Mucosa of rectum (tissue), 2 donors: ENCODE measurements at regions not wholly inside any gene's neighbourhood (a gene's known extent, or its start where the extent isn't known, plus 50 kb on each side); places are given as distances from the start of the nearest gene placed in this dataset.

Experiments used
- H3K27ac ChIP-seq, 2 donors: one replicate each; pipeline ENCODE4 v1.7.0; 2013; ENCODE audit warnings: inconsistent platforms in 2 of 2, low read depth in 2 of 2, low read length in 2 of 2
- H3K27me3 ChIP-seq, 2 donors: one replicate each; pipeline ENCODE4 v1.7.0; 2013; ENCODE audit warnings: low read length in 2 of 2; ENCODE audit not compliant: control insufficient read depth in 2 of 2, insufficient read depth in 2 of 2
- H3K36me3 ChIP-seq, 2 donors: one replicate each; pipeline ENCODE4 v1.7.0; 2013; ENCODE audit warnings: low read length in 2 of 2; ENCODE audit not compliant: control insufficient read depth in 2 of 2, insufficient read depth in 2 of 2
- H3K4me1 ChIP-seq, 2 donors: one replicate each; pipeline ENCODE4 v1.7.0; 2013; ENCODE audit warnings: low read length in 2 of 2, mild to moderate bottlenecking in 1 of 2; ENCODE audit not compliant: control insufficient read depth in 2 of 2, insufficient read depth in 2 of 2
- H3K4me3 ChIP-seq, 2 donors: one replicate each; pipeline ENCODE4 v1.7.0; 2013; ENCODE audit warnings: low read length in 2 of 2
- H3K9ac ChIP-seq, 2 donors: one replicate each; pipeline ENCODE4 v1.7.0; 2013; ENCODE audit warnings: low read length in 2 of 2, low read depth in 1 of 2, mild to moderate bottlenecking in 1 of 2
- H3K9me3 ChIP-seq, 2 donors: one replicate each; pipeline ENCODE4 v1.7.0; 2013; ENCODE audit warnings: low read length in 2 of 2; ENCODE audit not compliant: control insufficient read depth in 2 of 2
- donor health status: healthy.
- donor health status: Normal muscosa, but diverticular disease.

DNA sequence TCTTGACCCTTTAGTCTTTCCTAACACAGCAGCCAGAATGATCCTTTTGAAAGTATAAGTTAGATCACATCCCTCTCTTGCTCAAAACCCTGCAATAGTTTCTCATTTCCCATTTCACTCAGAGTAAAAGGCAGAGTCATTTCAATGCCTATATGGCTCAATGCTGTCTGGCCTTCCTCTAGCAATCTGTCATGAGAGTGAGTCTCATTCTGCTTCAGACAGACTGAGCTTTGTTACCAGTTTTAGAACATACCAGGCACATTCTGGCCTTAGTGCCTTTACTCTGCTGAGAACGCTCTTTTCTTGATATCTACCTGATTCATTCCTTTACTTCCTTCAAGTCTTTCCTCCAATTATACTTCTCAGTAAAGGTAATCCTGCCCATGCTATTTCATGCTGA lies 372.8 kb upstream of the PKN2 start:
- Histone ChIP-seq H3K9ac (no peak overlapping the region), H3K9me3 (no peaks in the 10 kb centered on the region), H3K4me1 (peaks cover 2 to 3% of the 10 kb centered on the region in 2 donors), H3K4me3 (no peak overlapping the region), H3K27me3 (no peaks in the 10 kb centered on the region), H3K27ac (no peak overlapping the region), H3K36me3 (no peaks in the 10 kb centered on the region)

DNA sequence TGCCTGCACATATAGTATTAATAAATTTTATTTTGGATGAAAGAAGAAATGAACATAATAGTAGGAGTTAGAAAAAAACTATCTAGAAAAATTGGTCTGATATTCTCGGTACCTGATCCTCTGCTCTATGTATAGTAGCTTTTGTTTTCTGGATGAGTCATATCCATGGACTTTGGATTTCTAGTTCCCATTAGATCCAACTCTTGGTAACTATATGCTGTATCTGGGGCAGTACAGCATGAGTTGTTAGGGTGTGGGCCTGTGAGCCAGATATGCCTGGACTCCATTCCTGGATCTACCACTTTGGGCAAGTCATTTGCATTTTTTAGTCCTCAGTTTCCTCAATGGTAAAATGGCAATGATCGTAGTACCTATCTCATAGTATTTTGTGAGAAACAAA lies 372.2 kb upstream of the PKN2 start:
- H3K27ac ChIP-seq: peak overlapping the region in 1 of 2 donors; percentile 4
- H3K36me3 ChIP-seq: no peaks in the 10 kb centered on the region
- H3K4me3 ChIP-seq: no peak overlapping the region
- no peaks in the 10 kb centered on the region for H3K9me3 ChIP-seq
- H3K4me1 ChIP-seq: peaks cover 2 to 3% of the 10 kb centered on the region in 2 donors
- H3K9ac ChIP-seq: no peak overlapping the region
- no peaks in the 10 kb centered on the region for H3K27me3 ChIP-seq

DNA sequence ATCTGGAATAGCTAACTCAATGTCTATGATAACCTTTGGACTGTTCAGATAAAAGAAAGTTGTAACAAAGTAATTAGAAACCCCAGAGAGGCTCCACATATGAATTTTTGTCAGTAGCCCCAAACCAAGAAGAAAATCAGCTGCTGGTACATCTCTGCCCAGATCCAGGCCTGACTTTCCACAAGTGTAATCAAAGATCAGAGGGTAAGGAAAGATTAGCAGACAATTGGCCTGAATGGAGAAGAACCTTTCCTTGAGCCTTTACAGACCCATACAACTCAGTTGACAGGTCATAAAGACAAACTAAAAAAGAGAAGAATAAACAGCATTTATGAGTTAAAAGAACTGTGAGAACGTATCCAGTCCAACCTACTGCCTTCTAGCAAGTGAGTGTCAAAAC lies 366.7 kb upstream of the PKN2 start:
- no peak overlapping the region for H3K4me3 ChIP-seq
- H3K4me1 ChIP-seq: no peaks in the 10 kb centered on the region
- no peaks in the 10 kb centered on the region for H3K36me3 ChIP-seq
- no peak overlapping the region for H3K27ac ChIP-seq
- H3K9me3 ChIP-seq: no peaks in the 10 kb centered on the region
- no peaks in the 10 kb centered on the region for H3K27me3 ChIP-seq
- H3K9ac ChIP-seq: no peak overlapping the region

DNA sequence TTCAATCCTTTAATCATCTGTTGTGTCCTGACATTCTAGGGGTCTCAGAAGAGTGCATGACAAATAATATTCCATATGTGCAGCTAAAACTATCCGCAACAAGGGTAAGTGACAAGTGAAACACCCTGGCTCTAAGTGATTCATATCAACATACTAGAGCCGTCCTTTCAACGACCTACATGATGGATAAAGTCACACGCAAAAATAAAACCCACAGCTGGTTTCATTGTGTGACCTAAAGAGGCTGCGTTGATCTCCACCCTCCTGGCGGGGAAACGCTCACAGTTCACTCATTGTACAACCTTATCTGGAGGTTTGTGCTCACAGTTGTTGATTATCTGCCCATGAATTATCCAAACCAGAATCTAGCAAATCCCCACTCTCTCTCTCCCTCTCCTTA lies 365.3 kb upstream of the PKN2 start:
- no peak overlapping the region for H3K4me3 ChIP-seq
- no peak overlapping the region for H3K9ac ChIP-seq
- no peaks in the 10 kb centered on the region for H3K27me3 ChIP-seq
- H3K9me3 ChIP-seq: no peaks in the 10 kb centered on the region
- no peaks in the 10 kb centered on the region for H3K36me3 ChIP-seq
- H3K4me1 ChIP-seq: no peaks in the 10 kb centered on the region
- H3K27ac ChIP-seq: no peak overlapping the region

DNA sequence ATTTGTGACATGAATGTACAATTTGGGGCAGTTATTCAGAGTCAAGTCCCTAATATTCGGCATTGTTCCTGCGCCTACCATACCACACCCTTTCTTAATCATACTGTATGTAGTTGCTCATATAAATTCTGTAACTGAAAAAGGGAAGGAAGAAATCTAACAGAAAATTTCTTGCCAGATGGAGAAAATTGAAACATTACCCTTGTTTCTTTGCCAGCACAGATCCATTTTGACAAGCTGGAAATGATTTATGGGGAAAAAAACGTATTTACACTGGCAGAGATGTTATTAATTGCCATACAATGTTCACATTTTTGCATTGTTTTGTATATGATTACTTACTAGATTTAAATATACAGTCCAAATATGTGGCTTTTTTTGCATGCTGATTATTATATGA lies 363.8 kb upstream of the PKN2 start:
- Histone ChIP-seq H3K4me3 (no peak overlapping the region), H3K4me1 (no peaks in the 10 kb centered on the region), H3K9me3 (no peaks in the 10 kb centered on the region), H3K27ac (no peak overlapping the region), H3K27me3 (no peaks in the 10 kb centered on the region), H3K36me3 (no peaks in the 10 kb centered on the region), H3K9ac (no peak overlapping the region)

DNA sequence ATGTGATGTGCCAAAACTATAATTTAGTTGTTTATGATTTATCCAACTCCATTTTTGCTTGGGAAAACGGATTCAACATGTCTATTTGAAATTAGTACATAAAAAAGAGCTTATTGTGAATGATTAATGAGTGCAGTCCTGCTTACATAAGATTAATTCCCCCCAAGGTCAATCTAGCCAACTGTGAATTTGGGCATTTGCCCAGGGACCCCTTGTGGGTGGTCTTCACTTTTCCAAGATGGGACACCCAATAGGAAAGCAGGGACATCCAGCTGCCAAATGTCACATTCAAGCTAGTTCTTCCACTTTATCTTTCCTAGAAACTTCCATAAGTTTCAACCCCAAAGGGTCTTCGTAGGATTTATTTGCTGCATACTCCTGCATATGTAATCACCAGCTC lies 362.4 kb upstream of the PKN2 start:
- Histone ChIP-seq H3K4me1 (no peaks in the 10 kb centered on the region), H3K27ac (no peak overlapping the region), H3K9ac (no peak overlapping the region), H3K36me3 (no peaks in the 10 kb centered on the region), H3K4me3 (no peak overlapping the region), H3K27me3 (no peaks in the 10 kb centered on the region), H3K9me3 (no peaks in the 10 kb centered on the region)

DNA sequence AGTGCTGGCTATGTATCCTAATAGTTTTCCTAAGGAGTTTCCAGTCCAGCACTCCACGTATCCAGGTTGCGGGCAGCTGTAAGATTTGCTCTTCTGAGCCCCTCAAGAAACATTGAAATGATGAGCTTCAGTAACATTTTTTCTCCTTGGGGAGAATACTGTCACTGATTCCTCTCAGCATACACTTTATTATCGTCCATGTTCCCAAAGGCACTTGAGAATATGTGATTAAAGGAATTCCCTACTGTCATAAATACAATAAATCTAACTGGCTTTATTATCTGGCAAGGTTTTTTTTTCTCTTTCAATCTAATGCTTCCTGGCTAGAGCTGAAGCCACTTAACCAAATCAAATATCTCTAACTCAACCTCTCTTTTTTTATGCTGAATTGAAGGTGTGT lies 359.2 kb upstream of the PKN2 start:
- Histone ChIP-seq H3K4me1 (no peaks in the 10 kb centered on the region), H3K27me3 (no peaks in the 10 kb centered on the region), H3K4me3 (no peak overlapping the region), H3K9me3 (no peaks in the 10 kb centered on the region), H3K36me3 (no peaks in the 10 kb centered on the region), H3K9ac (no peak overlapping the region), H3K27ac (no peak overlapping the region)

DNA sequence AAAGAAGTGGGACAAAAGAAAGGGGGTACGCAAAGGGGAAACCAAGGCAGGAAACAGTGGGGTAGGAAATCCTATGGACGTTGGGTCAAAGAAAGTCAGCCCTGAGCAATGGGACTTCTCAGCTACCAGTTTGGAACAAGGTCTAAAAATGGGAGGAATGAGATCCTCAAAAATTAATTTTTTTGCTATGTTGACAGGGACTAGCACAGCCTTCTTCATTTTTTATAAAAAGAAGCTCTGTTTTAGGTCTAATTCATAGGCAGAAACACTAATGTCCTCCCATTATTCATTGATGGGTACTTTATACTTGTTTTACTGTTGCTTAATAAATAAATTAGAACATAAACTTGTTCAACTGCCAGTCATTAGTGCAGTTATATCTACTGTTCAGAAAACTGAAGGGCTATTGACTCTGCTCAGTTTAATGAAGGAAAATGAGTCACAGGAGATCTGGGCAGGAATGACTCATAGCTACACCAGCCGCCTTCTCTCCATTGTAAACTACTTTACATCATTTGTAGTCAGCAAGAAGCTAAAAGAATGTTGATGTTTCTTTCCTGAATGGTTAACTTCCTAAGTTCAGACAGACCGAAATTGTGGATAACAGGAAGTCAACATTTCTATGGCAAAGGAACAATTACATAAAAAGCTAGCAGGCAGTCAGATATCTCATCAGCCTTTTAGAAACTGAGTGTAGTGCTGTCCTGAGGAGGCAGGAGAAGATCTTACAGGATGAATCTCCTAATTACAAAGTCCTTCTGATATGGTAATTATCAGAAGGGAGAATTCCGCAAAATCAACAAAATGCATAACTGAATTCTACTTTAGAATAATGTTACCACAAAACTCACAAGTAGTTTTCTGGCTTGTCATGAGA lies 356.4 kb upstream of the PKN2 start:
- H3K36me3 ChIP-seq: no peaks in the 10 kb centered on the region
- H3K27ac ChIP-seq: peak overlapping the region in 1 of 2 donors; percentile 31
- H3K27me3 ChIP-seq: no peaks in the 10 kb centered on the region
- H3K9me3 ChIP-seq: no peaks in the 10 kb centered on the region
- H3K4me1 ChIP-seq: no peaks in the 10 kb centered on the region
- H3K4me3 ChIP-seq: no peak overlapping the region
- H3K9ac ChIP-seq: no peak overlapping the region

DNA sequence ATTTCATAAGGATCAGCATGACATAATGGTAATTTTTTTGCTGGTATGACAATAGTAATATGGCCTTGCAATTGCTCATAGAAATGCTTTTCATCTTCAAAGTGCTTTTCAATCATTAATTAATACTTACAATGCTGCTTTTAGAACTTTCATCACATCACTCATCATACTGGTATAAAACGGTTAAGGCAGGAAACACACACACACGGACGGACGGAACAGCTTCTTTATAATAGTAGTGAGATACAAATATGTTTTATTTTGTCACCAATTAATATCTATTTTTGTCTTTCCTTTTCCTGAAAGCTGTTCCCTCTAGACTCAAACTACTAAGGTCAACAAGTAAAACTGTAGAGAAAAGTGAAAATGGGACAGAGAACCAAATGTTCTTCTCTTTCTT lies 353.9 kb upstream of the PKN2 start:
- Histone ChIP-seq H3K9me3 (no peaks in the 10 kb centered on the region), H3K27me3 (no peaks in the 10 kb centered on the region), H3K4me3 (no peak overlapping the region), H3K27ac (no peak overlapping the region), H3K36me3 (no peaks in the 10 kb centered on the region), H3K4me1 (no peaks in the 10 kb centered on the region), H3K9ac (no peak overlapping the region)

DNA sequence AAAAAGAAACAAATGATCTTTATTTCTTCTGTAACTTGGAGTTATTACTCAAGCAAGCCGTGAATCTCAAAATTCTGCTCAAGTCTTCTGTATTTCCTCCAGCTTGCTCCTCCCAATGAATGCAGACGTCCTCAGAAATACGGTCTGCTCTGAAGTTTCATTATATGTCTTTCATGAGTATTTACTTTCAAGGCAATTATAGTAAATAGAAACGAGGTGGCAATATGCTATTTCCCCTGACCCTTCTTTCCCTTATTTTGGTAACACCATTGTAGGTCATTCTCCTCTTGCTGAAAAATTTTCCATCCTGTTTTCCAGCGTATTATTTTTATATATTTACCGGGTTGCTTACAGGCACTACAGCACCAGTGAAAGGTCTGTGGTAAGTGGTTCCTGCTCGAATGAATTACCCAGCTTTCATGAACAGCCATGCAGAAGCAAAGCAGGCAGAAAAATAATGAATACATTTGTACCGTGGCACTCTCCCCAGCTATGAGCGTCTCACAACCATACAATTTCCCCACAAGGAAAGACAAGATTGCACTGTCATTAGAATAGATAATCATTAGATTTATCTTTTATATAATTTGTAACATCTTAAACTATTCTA lies 350.9 kb upstream of the PKN2 start:
- Histone ChIP-seq H3K9ac (no peak overlapping the region), H3K27ac (no peak overlapping the region), H3K27me3 (no peaks in the 10 kb centered on the region), H3K36me3 (no peaks in the 10 kb centered on the region), H3K9me3 (no peaks in the 10 kb centered on the region), H3K4me1 (no peaks in the 10 kb centered on the region), H3K4me3 (no peak overlapping the region)
